ENCODE measurements at regions not wholly inside any gene's neighbourhood (a gene's known extent, or its start where the extent isn't known, plus 50 kb on each side); places are given as distances from the start of the nearest gene placed in this dataset.

- Histone ChIP-seq H3K9me3 (ENCODE audit: control insufficient read depth in 2 of 3, insufficient read depth in 1 of 3, low read length in 3 of 3) (peaks cover 0 to 17% (median 4%) of the 10 kb centered on the region in 3 donors), H3K27me3 (ENCODE audit: control insufficient read depth, insufficient read depth, low read length) (no peaks in the 10 kb centered on the region), H3K27ac (ENCODE audit: low read depth in 2 of 2, low read length in 2 of 2) (peak overlapping the region; percentile 29 to 85), H3K4me3 (ENCODE audit: low read length in 3 of 3) (peak overlapping the region in 2 of 3 donors; percentile 13 to 40), H3K4me1 (ENCODE audit: control insufficient read depth in 2 of 3, insufficient read depth in 2 of 3, low read depth in 1 of 3, low read length in 3 of 3) (peaks cover 0 to 5% (median 2%) of the 10 kb centered on the region in 3 donors), H3K9ac (ENCODE audit: low read length in 3 of 3) (peak overlapping the region in 1 of 3 donors; percentile 36), H3K36me3 (ENCODE audit: control insufficient read depth in 2 of 3, insufficient read depth in 3 of 3, low read length in 3 of 3) (no peaks in the 10 kb centered on the region)
- intact Hi-C loops (cut with DNase I) = no loop called here
- FAIRE-seq (peak; percentile 93), DNase-seq (peak in 2 of 5 donors; percentile 45 to 47)
- TF ChIP-seq CTCF (IDR thresholded peaks at IDR 0.05; ENCODE audit: borderline replicate concordance, extremely low read depth, insufficient read depth) = no peak
These were observed 105.8 kb upstream of the SLC5A12 start for GRCh38 chr11:26827567-26828081.

- FAIRE-seq = no peak
- H3K4me3 ChIP-seq (ENCODE audit: low read length in 3 of 3) = no peak overlapping the region
- peaks cover 0 to 15% (median 4%) of the 10 kb centered on the region in 3 donors for H3K9me3 ChIP-seq (ENCODE audit: control insufficient read depth in 2 of 3, insufficient read depth in 1 of 3, low read length in 3 of 3)
- no peaks in the 10 kb centered on the region for H3K36me3 ChIP-seq (ENCODE audit: control insufficient read depth in 2 of 3, insufficient read depth in 3 of 3, low read length in 3 of 3)
- no peaks in the 10 kb centered on the region for H3K27me3 ChIP-seq (ENCODE audit: control insufficient read depth, insufficient read depth, low read length)
- peak overlapping the region; percentile 26 to 29 for H3K27ac ChIP-seq (ENCODE audit: low read depth in 2 of 2, low read length in 2 of 2)
- peaks cover 0 to 5% (median 2%) of the 10 kb centered on the region in 3 donors for H3K4me1 ChIP-seq (ENCODE audit: control insufficient read depth in 2 of 3, insufficient read depth in 2 of 3, low read depth in 1 of 3, low read length in 3 of 3)
- TF ChIP-seq CTCF (IDR thresholded peaks at IDR 0.05; ENCODE audit: borderline replicate concordance, extremely low read depth, insufficient read depth) = no peak
- intact Hi-C loops (cut with DNase I) = no loop called here
- DNase-seq = peak in 1 of 5 donors; percentile 22
- H3K9ac ChIP-seq (ENCODE audit: low read length in 3 of 3) = no peak overlapping the region
These were observed 106.4 kb upstream of the SLC5A12 start for GRCh38 chr11:26828288-26828687.

GRCh38 chr11:26830218-26830617, 108.4 kb upstream of the SLC5A12 start:
- DNase-seq (no peak), FAIRE-seq (no peak)
- Histone ChIP-seq H3K27ac (ENCODE audit: low read depth in 2 of 2, low read length in 2 of 2) (no peak overlapping the region), H3K27me3 (ENCODE audit: control insufficient read depth, insufficient read depth, low read length) (no peaks in the 10 kb centered on the region), H3K36me3 (ENCODE audit: control insufficient read depth in 2 of 3, insufficient read depth in 3 of 3, low read length in 3 of 3) (no peaks in the 10 kb centered on the region), H3K4me3 (ENCODE audit: low read length in 3 of 3) (no peak overlapping the region), H3K4me1 (ENCODE audit: control insufficient read depth in 2 of 3, insufficient read depth in 2 of 3, low read depth in 1 of 3, low read length in 3 of 3) (peaks cover 0 to 5% (median 2%) of the 10 kb centered on the region in 3 donors), H3K9me3 (ENCODE audit: control insufficient read depth in 2 of 3, insufficient read depth in 1 of 3, low read length in 3 of 3) (no peaks in the 10 kb centered on the region), H3K9ac (ENCODE audit: low read length in 3 of 3) (no peak overlapping the region)
- no peak for TF ChIP-seq CTCF (IDR thresholded peaks at IDR 0.05; ENCODE audit: borderline replicate concordance, extremely low read depth, insufficient read depth)
- intact Hi-C loops (cut with DNase I) = no loop called here

- no peak for DNase-seq
- H3K36me3 ChIP-seq (ENCODE audit: control insufficient read depth in 2 of 3, insufficient read depth in 3 of 3, low read length in 3 of 3) = no peaks in the 10 kb centered on the region
- intact Hi-C loops (cut with DNase I) = no loop called here
- no peaks in the 10 kb centered on the region for H3K9me3 ChIP-seq (ENCODE audit: control insufficient read depth in 2 of 3, insufficient read depth in 1 of 3, low read length in 3 of 3)
- H3K4me1 ChIP-seq (ENCODE audit: control insufficient read depth in 2 of 3, insufficient read depth in 2 of 3, low read depth in 1 of 3, low read length in 3 of 3) = peaks cover 0 to 5% (median 2%) of the 10 kb centered on the region in 3 donors
- FAIRE-seq = no peak
- no peak overlapping the region for H3K9ac ChIP-seq (ENCODE audit: low read length in 3 of 3)
- H3K27me3 ChIP-seq (ENCODE audit: control insufficient read depth, insufficient read depth, low read length) = no peaks in the 10 kb centered on the region
- no peak overlapping the region for H3K27ac ChIP-seq (ENCODE audit: low read depth in 2 of 2, low read length in 2 of 2)
- H3K4me3 ChIP-seq (ENCODE audit: low read length in 3 of 3) = no peak overlapping the region
- TF ChIP-seq CTCF (IDR thresholded peaks at IDR 0.05; ENCODE audit: borderline replicate concordance, extremely low read depth, insufficient read depth) = no peak
These were observed 108.9 kb upstream of the SLC5A12 start for GRCh38 chr11:26830757-26831156.
